ENCODE measurements at regions not wholly inside any gene's neighbourhood (a gene's known extent, or its start where the extent isn't known, plus 50 kb on each side); places are given as distances from the start of the nearest gene placed in this dataset.

DNA sequence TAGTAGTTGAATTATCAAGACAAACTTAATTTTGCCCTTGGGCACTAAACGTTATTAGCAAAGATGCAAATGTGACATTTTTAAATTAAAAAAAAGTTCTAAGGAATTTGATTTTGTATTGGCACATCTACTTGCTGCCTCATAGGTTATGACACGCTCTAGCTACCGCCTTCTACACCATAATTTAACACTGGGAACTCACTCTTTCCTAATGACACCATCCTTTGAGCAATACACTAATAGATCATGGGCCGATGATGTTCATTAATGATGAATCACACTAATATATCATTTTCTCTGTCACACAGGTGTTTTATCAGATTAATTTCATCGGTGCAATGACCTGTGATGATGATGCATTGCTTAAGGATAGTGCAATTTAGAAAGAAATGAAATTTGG lies 528.8 kb upstream of the PCDH9 start:
- ChIA-PET CTCF (no interaction called here), POLR2A (ENCODE audit: unreplicated experiment) (no interaction called here)
- Histone ChIP-seq H3K9me3 (ENCODE audit: low read length) (no peaks in the 10 kb centered on the region), H3K4me1 (ENCODE audit: insufficient read depth, low read length) (no peaks in the 10 kb centered on the region), H3K9me2 (replicated peaks; ENCODE audit: low read length) (no peaks in the 10 kb centered on the region), H3K27me3 (ENCODE audit: low read length) (no peaks in the 10 kb centered on the region), H2AFZ (ENCODE audit: low read length) (no peak overlapping the region), H3K9ac (ENCODE audit: low read length) (no peak overlapping the region), H4K20me1 (ENCODE audit: low read length) (no peaks in the 10 kb centered on the region), H3K79me2 (ENCODE audit: low read length) (no peaks in the 10 kb centered on the region), H3K27ac (ENCODE audit: low read length) (no peak overlapping the region), H3K4me3 (ENCODE audit: low read length) (no peak overlapping the region), H3F3A (ENCODE audit: low read length, unreplicated experiment) (no peaks in the 10 kb centered on the region), H3K4me2 (ENCODE audit: low read length) (no peak overlapping the region), H3K36me3 (ENCODE audit: low read depth, low read length) (no peaks in the 10 kb centered on the region)
- TF ChIP-seq, protein P1, sequence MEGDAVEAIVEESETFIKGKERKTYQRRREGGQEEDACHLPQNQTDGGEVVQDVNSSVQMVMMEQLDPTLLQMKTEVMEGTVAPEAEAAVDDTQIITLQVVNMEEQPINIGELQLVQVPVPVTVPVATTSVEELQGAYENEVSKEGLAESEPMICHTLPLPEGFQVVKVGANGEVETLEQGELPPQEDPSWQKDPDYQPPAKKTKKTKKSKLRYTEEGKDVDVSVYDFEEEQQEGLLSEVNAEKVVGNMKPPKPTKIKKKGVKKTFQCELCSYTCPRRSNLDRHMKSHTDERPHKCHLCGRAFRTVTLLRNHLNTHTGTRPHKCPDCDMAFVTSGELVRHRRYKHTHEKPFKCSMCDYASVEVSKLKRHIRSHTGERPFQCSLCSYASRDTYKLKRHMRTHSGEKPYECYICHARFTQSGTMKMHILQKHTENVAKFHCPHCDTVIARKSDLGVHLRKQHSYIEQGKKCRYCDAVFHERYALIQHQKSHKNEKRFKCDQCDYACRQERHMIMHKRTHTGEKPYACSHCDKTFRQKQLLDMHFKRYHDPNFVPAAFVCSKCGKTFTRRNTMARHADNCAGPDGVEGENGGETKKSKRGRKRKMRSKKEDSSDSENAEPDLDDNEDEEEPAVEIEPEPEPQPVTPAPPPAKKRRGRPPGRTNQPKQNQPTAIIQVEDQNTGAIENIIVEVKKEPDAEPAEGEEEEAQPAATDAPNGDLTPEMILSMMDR (conservative IDR thresholded peaks at IDR 0.05; ENCODE audit: low read depth, low read length), result no peak
- no peak for TF ChIP-seq EZH2 (IDR thresholded peaks at IDR 0.05; ENCODE audit: low read length, unreplicated experiment)
- TF ChIP-seq EZH2phosphoT487 (IDR thresholded peaks at IDR 0.05; ENCODE audit: borderline replicate concordance, low read length), result no peak
- BruUV-seq (replicated peaks), result no TSS peak
- intact Hi-C loops (cut with micrococcal nuclease), result no loop called here
- no peak for DNase-seq
- no peak for ATAC-seq

DNA sequence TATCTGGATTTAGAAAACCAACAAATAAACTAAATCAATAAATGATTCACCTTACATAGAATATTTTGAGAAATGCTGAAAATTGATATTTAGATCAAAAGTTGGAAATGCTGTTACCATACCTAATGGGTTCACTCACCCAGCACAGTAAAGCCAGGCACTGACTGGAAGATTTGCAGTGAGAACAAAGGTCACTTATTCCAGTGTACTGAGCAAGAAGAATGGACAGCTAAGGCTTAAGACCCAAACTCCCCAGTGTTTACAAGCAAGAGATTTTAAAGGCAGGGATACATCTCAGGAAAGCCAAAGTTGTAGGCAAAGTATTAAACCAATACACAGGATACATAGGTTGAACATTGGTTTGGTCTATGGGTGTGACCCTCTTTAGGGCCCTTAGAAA lies 523.9 kb upstream of the PCDH9 start:
- Histone ChIP-seq H3K79me2 (ENCODE audit: low read length) (no peaks in the 10 kb centered on the region), H3K9ac (ENCODE audit: low read length) (no peak overlapping the region), H3K36me3 (ENCODE audit: low read depth, low read length) (no peaks in the 10 kb centered on the region), H3K27ac (ENCODE audit: low read length) (no peak overlapping the region), H3K9me2 (replicated peaks; ENCODE audit: low read length) (no peaks in the 10 kb centered on the region), H3K27me3 (ENCODE audit: low read length) (no peaks in the 10 kb centered on the region), H2AFZ (ENCODE audit: low read length) (no peak overlapping the region), H3K9me3 (ENCODE audit: low read length) (no peaks in the 10 kb centered on the region), H4K20me1 (ENCODE audit: low read length) (no peaks in the 10 kb centered on the region), H3K4me2 (ENCODE audit: low read length) (no peak overlapping the region), H3K4me3 (ENCODE audit: low read length) (no peak overlapping the region), H3F3A (ENCODE audit: low read length, unreplicated experiment) (no peaks in the 10 kb centered on the region), H3K4me1 (ENCODE audit: insufficient read depth, low read length) (no peaks in the 10 kb centered on the region)
- TF ChIP-seq EZH2 (IDR thresholded peaks at IDR 0.05; ENCODE audit: low read length, unreplicated experiment) (no peak), EZH2phosphoT487 (IDR thresholded peaks at IDR 0.05; ENCODE audit: borderline replicate concordance, low read length) (no peak)
- TF ChIP-seq, protein P1 (conservative IDR thresholded peaks at IDR 0.05; ENCODE audit: low read depth, low read length), result no peak
- POLR2A ChIA-PET (ENCODE audit: unreplicated experiment), result no interaction called here
- CTCF ChIA-PET, result no interaction called here
- intact Hi-C loops (cut with micrococcal nuclease), result no loop called here
- ATAC-seq (no peak), DNase-seq (no peak)
- no TSS peak for BruUV-seq (replicated peaks)

DNA sequence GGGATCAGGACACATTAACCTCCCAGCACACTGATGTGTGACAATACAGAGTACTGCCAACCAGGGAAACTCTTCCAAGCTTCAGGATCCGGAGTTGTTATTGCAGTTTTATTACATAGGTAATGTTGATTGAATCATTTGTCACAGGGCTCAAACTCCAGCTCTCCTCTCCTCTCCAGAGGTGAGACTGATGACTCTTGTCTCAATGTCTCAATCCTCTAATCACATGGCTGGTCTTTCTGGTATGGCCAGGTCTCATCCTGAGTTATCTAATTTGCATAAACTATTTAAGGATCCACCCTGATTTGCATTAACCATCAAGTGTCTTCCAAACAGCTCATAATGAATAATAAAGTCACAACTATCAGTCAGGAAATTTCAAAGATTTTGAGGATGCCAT lies 522.6 kb upstream of the PCDH9 start:
- Histone ChIP-seq H3K9me2 (replicated peaks; ENCODE audit: low read length) (no peaks in the 10 kb centered on the region), H4K20me1 (ENCODE audit: low read length) (no peaks in the 10 kb centered on the region), H3K9me3 (ENCODE audit: low read length) (no peaks in the 10 kb centered on the region), H3K4me1 (ENCODE audit: insufficient read depth, low read length) (no peaks in the 10 kb centered on the region), H3K27me3 (ENCODE audit: low read length) (no peaks in the 10 kb centered on the region), H3K4me2 (ENCODE audit: low read length) (no peak overlapping the region), H2AFZ (ENCODE audit: low read length) (no peak overlapping the region), H3K27ac (ENCODE audit: low read length) (no peak overlapping the region), H3K9ac (ENCODE audit: low read length) (no peak overlapping the region), H3F3A (ENCODE audit: low read length, unreplicated experiment) (no peaks in the 10 kb centered on the region), H3K4me3 (ENCODE audit: low read length) (no peak overlapping the region), H3K36me3 (ENCODE audit: low read depth, low read length) (no peaks in the 10 kb centered on the region), H3K79me2 (ENCODE audit: low read length) (no peaks in the 10 kb centered on the region)
- no peak for DNase-seq
- CTCF ChIA-PET, result no interaction called here
- ATAC-seq, result no peak
- TF ChIP-seq, protein P1 (conservative IDR thresholded peaks at IDR 0.05; ENCODE audit: low read depth, low read length), result no peak
- no peak for TF ChIP-seq EZH2 (IDR thresholded peaks at IDR 0.05; ENCODE audit: low read length, unreplicated experiment)
- TF ChIP-seq EZH2phosphoT487 (IDR thresholded peaks at IDR 0.05; ENCODE audit: borderline replicate concordance, low read length), result no peak
- no TSS peak for BruUV-seq (replicated peaks)
- POLR2A ChIA-PET (ENCODE audit: unreplicated experiment), result no interaction called here
- intact Hi-C loops (cut with micrococcal nuclease), result no loop called here

Data from PC-3 (cell line).